ENCODE measurements at regions not wholly inside any gene's neighbourhood (a gene's known extent, or its start where the extent isn't known, plus 50 kb on each side); places are given as distances from the start of the nearest gene placed in this dataset.

DNA sequence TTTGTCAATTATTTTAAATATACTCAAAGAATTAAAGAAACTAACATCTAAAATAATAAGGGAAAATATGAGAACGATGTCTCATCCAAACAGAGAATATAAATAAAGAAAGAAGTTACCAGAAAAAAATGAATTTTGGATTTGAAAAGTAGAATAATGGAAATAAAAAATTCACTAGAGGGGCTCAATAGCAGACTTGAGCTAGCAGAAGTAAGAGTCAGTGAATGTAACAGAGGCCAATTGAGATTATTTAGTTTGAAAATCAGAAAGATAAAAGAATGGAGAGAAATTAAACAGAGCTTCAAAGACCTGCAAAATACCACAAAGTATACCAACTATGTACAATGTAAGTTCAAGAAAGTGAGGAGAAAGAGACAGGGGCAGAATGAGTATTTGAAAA is 333.6 kb downstream of the GPD2 start:
- no peak for TF ChIP-seq POLR2A (IDR thresholded peaks at IDR 0.05)
- TF ChIP-seq, protein P1, sequence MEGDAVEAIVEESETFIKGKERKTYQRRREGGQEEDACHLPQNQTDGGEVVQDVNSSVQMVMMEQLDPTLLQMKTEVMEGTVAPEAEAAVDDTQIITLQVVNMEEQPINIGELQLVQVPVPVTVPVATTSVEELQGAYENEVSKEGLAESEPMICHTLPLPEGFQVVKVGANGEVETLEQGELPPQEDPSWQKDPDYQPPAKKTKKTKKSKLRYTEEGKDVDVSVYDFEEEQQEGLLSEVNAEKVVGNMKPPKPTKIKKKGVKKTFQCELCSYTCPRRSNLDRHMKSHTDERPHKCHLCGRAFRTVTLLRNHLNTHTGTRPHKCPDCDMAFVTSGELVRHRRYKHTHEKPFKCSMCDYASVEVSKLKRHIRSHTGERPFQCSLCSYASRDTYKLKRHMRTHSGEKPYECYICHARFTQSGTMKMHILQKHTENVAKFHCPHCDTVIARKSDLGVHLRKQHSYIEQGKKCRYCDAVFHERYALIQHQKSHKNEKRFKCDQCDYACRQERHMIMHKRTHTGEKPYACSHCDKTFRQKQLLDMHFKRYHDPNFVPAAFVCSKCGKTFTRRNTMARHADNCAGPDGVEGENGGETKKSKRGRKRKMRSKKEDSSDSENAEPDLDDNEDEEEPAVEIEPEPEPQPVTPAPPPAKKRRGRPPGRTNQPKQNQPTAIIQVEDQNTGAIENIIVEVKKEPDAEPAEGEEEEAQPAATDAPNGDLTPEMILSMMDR (IDR thresholded peaks at IDR 0.05), result no peak

All from heart left ventricle (tissue), 13 donors.